NCI-H524 treated with DMSO at 0.1 percent for 48 hours (cell line): ENCODE measurements at regions not wholly inside any gene's neighbourhood (a gene's known extent, or its start where the extent isn't known, plus 50 kb on each side); places are given as distances from the start of the nearest gene placed in this dataset.
"Not testable (repeated sequence)": the region's sequence is repeated elsewhere in the genome, so short reads cannot be mapped to it uniquely, and the experiment has no call there.

Experiments
- DNase-seq: peaks from one replicate; lab custom pipeline; 2025; lab: John Stamatoyannopoulos, UW

DNA sequence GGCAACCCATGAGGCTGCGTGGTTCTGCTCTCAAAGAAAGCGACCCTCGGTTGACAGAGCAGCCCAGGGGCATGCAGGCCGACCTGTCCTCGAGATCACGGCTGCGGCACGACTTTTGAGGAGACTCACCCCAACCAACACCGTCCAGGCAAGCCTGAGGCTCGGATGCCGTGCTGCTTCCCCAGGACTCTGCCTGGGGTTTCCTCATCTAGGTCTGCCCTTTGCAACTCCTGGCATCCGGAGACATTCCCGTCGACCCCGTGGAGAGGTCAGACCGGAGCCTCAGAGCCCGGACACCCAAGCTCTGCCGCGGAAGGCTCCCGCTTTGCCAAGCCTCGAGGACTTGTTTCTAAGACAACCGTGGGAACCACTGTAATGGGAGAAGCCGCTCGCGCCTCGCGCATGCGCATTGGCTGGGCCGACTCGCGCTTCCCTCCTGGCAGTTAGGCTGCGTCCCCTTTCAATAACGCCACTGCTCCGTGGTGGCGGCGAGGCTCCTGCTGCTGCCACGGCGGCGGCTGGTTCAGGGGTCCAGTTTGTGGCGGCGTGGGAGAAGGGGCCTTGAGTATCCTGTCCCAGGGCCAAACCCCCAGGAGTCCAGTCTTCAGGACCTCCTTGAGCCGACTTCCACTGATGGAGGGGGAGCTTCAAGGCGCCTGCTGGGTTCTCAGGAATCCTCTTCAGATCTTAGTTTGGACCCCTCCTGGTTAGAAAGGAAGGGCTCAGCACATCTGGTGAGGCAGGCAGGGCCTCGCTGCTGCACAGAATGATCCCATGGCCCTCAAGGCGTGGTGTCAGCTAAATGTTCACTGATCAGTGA is 101.7 kb upstream of the ZNF337 start:
- not testable (repeated sequence) for DNase-seq

DNA sequence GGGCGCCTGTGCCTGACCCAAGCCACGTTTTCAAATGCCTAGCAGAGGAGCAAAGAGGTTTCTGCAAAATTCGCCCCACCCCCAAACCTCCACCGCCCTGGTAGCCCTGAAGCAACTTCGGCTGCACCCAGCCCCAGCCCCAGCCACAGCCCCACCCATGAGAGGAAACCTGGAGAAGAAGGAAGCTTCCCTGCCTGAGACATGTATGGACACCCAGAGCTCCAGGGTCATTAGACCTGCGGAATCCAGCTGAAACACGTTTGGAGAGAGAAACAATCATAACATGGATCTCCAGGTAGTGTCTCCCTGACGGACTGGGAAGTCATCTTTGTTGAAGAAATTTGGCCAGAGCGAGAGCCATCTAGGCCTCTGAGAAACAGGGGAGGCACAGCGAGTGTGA is 100.4 kb upstream of the ZNF337 start:
- not testable (repeated sequence) for DNase-seq

- DNase-seq: not testable (repeated sequence)
These were observed 80.6 kb upstream of the ZNF337 start for GRCh38 chr20:25777241-25777640.

GRCh38 chr20:25774711-25775110 is 78.1 kb upstream of the ZNF337 start:
- not testable (repeated sequence) for DNase-seq

DNA sequence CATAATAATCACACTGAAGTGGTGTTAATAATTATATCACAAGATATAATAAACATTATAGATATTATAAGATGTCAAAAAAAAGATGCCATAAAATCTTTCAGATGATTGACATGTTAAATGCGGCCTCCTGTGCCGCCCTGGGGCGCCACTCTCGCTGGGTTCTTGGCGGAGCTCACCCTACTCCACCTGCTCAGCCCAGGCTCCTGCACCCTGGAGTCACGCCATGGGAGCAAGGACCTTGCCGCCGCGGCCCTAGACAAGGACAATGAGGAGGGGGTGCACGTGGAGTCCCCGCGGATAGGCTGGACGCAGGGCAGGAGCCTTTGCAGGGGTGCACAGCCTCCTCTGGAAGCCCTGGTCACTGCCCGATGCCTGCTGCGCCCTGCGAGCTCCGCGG is 77.5 kb upstream of the ZNF337 start:
- not testable (repeated sequence) for DNase-seq

DNA sequence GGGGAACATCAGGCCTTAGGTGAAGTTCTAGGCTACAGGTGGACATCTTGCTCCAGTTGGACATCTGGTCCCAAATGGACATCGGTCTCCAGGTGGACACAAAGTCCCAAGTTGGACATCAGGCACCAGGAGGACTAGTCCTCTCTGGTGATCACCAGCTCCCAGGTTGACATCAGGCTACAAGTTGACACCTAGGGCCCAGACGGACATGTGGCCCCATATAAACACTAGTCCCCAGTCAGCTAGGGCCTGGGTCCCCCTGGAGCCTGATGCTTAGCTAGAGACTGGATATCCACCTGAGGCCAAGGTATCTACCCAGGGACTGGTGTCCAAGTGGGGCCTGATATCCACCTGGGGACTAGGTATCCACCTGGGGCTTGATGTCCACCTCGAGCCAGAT is 75.8 kb upstream of the ZNF337 start:
- DNase-seq: not testable (repeated sequence)

- DNase-seq: not testable (repeated sequence)
These were observed 75.2 kb upstream of the ZNF337 start for GRCh38 chr20:25771818-25772217.

DNA sequence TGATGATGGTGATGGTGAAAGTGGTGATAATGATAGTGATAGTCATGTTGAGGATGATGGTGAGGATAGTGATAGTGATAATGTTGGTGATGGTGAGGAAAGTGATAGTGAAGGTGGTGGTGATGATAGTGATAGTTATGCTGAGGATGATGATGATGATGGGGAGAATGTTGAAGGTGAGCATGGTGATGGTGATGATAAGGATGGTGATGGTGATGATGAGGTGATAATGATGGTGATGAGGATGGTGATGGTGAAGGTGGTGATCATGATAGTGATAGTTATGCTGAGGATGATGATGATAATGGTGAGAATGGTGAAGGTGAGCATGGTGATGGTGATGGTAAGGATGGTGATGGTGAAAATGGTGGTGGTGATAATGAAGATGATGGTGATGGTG is 64.9 kb upstream of the ZNF337 start:
- no peak for DNase-seq

DNA sequence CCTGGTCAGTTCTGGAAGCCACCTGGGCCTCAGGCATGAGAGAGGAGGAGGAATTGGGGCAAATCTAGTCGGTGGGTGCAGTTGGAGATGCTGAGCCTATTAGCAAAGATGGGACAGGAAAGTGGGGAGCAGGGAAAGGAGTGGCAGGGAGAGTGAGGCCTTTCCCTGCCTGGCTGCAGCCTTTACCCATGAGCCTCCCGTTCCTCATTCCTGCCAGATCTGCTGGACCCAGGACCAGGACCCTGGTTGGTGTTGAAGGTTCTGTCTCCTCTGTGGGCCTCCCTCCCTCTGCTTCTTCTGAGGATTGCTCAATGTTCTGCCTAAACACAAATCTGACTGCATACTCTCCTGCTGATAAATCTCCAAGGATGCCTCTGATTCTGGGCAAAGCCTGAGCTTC is 64.4 kb upstream of the ZNF337 start:
- not testable (repeated sequence) for DNase-seq

- DNase-seq: no peak
These were observed 54.4 kb upstream of the ZNF337 start for GRCh38 chr20:25750765-25751696.

GRCh38 chr20:25750220-25750764 is 53.6 kb upstream of the ZNF337 start:
- DNase-seq: no peak

DNA sequence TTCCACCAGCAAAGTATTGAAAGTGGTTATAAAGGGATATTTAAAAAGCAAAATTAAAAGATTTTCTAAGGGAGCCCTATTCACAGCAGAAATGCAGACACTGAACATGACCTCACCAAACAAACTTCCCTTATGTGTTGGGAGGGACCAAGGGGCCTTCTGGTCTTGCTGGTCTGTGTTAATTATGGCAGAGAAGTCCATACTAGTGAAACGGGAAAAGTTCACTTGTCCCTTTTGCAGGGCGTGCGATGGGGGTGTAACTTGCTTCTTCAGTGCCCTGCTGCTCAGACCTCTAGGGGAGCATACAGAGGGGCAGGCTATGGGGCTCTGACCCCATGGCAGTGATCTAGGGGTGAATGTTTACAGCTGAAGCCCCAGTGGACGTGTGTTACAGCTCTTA is 53.0 kb upstream of the ZNF337 start:
- DNase-seq: no peak
